ENCODE measurements at regions not wholly inside any gene's neighbourhood (a gene's known extent, or its start where the extent isn't known, plus 50 kb on each side); places are given as distances from the start of the nearest gene placed in this dataset.

DNA sequence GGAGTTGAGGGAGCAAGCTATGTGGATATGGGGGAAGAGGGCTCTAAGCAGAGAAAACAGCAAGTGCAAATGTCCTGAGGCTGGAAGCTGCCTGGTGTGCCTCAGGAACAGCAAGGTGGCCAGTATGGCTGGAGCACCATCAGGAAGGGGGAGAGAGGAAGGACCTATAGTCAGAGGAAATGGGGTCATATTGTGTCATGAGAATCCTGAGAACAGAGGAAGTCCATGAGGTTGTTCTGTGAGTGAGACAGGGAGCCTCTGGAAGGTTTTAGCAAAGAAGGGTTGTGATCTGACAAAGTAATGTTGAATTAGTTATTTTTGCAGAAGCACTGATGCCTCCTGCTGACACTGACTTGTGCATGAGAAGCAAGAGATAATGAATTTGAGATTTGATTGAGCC is 204.3 kb downstream of the PTEN start:
- TF ChIP-seq, protein P1, sequence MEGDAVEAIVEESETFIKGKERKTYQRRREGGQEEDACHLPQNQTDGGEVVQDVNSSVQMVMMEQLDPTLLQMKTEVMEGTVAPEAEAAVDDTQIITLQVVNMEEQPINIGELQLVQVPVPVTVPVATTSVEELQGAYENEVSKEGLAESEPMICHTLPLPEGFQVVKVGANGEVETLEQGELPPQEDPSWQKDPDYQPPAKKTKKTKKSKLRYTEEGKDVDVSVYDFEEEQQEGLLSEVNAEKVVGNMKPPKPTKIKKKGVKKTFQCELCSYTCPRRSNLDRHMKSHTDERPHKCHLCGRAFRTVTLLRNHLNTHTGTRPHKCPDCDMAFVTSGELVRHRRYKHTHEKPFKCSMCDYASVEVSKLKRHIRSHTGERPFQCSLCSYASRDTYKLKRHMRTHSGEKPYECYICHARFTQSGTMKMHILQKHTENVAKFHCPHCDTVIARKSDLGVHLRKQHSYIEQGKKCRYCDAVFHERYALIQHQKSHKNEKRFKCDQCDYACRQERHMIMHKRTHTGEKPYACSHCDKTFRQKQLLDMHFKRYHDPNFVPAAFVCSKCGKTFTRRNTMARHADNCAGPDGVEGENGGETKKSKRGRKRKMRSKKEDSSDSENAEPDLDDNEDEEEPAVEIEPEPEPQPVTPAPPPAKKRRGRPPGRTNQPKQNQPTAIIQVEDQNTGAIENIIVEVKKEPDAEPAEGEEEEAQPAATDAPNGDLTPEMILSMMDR (IDR thresholded peaks at IDR 0.05), result no peak
- Histone ChIP-seq H3K9me3 (no peaks in the 10 kb centered on the region), H3K27me3 (no peaks in the 10 kb centered on the region), H3K4me3 (ENCODE audit: low read depth in 1 of 2, low read length in 1 of 2) (peak overlapping the region; percentile 33 to 47), H3K4me1 (ENCODE audit: control insufficient read depth in 1 of 2, insufficient read depth in 1 of 2, low read depth in 1 of 2, low read length in 1 of 2) (peaks cover 99 to 100% of the 10 kb centered on the region in 2 experiments), H3K27ac (peak overlapping the region; percentile 95), H3K36me3 (peaks cover 8% of the 10 kb centered on the region)

DNA sequence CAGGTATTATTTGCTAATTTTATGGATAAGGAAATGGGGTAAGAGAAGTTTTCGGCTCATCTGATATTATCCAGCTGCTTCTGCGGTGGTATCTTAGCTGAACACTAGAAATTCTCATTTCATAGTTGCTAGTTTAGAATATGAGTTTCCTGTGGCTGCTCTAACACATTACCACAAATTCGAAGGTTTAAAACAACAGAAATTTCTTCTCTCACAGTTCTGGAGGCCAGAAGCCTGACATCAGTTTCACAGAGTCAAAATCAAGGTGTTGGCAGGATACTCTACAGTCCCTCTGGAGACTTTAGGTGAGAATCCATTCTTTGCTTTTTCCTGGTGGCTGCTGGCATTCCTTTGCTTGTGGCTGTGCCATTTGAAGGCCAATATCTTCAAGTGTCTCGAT is 205.9 kb downstream of the PTEN start:
- Histone ChIP-seq H3K27me3 (no peaks in the 10 kb centered on the region), H3K27ac (peak overlapping the region; percentile 95), H3K9me3 (no peaks in the 10 kb centered on the region), H3K36me3 (peaks cover 10% of the 10 kb centered on the region), H3K4me3 (ENCODE audit: low read depth in 1 of 2, low read length in 1 of 2) (no peak overlapping the region), H3K4me1 (ENCODE audit: control insufficient read depth in 1 of 2, insufficient read depth in 1 of 2, low read depth in 1 of 2, low read length in 1 of 2) (peaks cover 87 to 88% of the 10 kb centered on the region in 2 experiments)
- TF ChIP-seq, protein P1 (IDR thresholded peaks at IDR 0.05), result no peak

DNA sequence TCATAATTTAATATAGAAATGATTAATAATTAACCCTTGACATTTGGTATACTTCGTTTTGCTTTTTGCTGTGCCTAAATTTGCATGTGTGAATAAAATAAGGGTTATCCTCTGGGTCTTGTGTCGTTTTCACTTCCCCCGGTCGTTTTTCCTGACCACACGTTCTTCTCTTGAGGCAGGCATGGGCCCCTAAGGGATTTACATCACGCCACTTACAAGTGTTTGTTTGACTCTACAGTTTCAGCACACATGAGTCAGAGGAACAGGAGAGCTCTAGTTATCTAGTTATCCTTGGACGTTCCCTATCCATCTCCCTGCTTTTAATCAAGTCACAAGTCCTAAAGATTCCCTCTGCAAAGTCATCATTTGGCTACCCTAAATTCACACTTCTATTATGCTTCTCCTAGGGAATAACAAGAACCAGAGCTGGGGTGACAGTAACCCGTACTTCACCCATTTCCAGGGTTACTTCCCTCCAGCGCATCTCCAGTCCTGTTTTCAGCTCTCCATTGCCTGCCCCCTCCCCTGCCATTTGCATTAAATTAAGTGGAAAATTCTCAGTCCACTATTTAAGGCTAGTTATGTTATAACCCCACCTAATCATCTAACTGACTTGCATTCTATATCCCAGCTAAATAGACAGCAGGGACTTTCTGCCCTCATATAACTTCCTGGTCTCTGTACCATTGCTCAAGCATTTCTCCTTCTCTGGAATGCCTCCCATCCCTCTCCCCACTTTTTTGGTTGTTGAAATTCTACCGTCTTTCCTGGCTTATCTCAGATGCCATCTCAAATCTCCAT is 206.9 kb downstream of the PTEN start:
- TF ChIP-seq, protein P1 (IDR thresholded peaks at IDR 0.05), result no peak
- peaks cover 78 to 79% of the 10 kb centered on the region in 2 experiments for H3K4me1 ChIP-seq (ENCODE audit: control insufficient read depth in 1 of 2, insufficient read depth in 1 of 2, low read depth in 1 of 2, low read length in 1 of 2)
- no peak overlapping the region for H3K4me3 ChIP-seq (ENCODE audit: low read depth in 1 of 2, low read length in 1 of 2)
- H3K9me3 ChIP-seq, result no peaks in the 10 kb centered on the region
- no peaks in the 10 kb centered on the region for H3K27me3 ChIP-seq
- peaks cover 10% of the 10 kb centered on the region for H3K36me3 ChIP-seq
- peak overlapping the region; percentile 95 for H3K27ac ChIP-seq

DNA sequence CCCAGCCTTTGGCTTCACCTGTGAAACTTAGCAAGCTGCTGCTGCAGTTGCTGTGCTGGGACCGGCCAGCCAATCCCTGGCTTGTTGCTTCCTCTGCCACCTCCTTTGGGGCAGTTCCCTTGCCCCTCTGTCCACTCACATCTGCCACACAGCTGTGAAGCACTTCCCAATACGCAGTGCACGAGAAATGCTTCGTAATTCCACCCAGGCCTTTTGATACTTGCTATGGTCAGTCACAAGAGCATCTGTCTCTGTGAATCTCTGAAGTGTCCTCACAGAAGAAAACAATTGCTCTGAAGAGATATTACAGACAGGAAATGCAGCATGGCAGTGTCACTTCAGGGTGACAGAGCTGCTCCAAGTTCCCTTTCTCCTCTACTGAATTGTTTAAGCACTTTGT is 208.5 kb downstream of the PTEN start:
- Histone ChIP-seq H3K36me3 (peaks cover 10% of the 10 kb centered on the region), H3K27ac (peak overlapping the region; percentile 95), H3K9me3 (no peaks in the 10 kb centered on the region), H3K27me3 (no peaks in the 10 kb centered on the region), H3K4me3 (ENCODE audit: low read depth in 1 of 2, low read length in 1 of 2) (peak overlapping the region; percentile 10 to 31), H3K4me1 (ENCODE audit: control insufficient read depth in 1 of 2, insufficient read depth in 1 of 2, low read depth in 1 of 2, low read length in 1 of 2) (peaks cover 70 to 77% of the 10 kb centered on the region in 2 experiments)
- TF ChIP-seq, protein P1 (IDR thresholded peaks at IDR 0.05), result peak; percentile 29

DNA sequence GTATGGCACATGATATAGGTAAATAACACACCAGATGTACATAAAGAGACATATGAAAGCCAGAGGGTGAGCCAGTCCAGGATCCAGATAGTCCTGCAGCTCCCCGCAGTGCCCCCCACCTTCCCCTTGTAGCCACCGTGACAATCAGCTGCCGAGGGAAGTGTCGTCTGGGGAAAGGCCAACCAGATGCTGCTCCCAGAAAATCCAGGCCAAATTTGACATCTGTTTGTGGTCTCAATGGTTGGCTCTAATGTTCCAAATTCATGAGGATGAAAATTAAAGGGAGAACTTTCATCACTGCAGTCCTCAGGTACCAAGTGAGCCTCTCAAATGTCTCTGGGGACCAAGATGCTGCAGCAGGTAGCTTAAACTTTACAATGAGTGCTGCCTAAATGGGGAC is 210.3 kb downstream of the PTEN start:
- H3K36me3 ChIP-seq, result peaks cover 12% of the 10 kb centered on the region
- peak overlapping the region; percentile 95 for H3K27ac ChIP-seq
- TF ChIP-seq, protein P1 (IDR thresholded peaks at IDR 0.05), result no peak
- no peak overlapping the region for H3K4me3 ChIP-seq (ENCODE audit: low read depth in 1 of 2, low read length in 1 of 2)
- H3K27me3 ChIP-seq, result no peaks in the 10 kb centered on the region
- no peaks in the 10 kb centered on the region for H3K9me3 ChIP-seq
- H3K4me1 ChIP-seq (ENCODE audit: control insufficient read depth in 1 of 2, insufficient read depth in 1 of 2, low read depth in 1 of 2, low read length in 1 of 2), result peaks cover 52 to 59% of the 10 kb centered on the region in 2 experiments
